ENCODE measurements at regions not wholly inside any gene's neighbourhood (a gene's known extent, or its start where the extent isn't known, plus 50 kb on each side); places are given as distances from the start of the nearest gene placed in this dataset.
A peak's percentile ranks its signal among the peaks of the same experiment; 100 is the strongest.

DNA sequence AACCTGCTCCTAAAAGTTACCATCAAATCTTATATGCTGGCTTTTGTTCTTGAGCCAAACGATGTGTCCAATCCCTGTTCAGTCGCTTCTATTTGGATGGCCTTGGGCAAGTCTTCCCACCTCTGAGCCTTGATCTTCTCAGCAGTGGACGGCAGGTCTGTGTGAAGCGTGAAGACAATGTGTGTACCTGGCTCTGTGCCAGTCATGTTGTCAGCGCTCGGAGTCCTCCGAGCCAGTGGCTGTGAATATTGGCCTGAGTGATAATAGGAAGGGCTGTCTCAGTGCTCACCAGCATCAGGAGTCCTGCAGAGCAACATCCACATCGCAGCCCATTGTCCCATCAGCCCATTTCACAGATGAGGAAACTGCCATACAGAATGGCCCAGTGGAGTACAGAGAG, 219.0 kb downstream of the CDC5L start:
- DNase-seq (ENCODE audit: low spot score): no peak

DNA sequence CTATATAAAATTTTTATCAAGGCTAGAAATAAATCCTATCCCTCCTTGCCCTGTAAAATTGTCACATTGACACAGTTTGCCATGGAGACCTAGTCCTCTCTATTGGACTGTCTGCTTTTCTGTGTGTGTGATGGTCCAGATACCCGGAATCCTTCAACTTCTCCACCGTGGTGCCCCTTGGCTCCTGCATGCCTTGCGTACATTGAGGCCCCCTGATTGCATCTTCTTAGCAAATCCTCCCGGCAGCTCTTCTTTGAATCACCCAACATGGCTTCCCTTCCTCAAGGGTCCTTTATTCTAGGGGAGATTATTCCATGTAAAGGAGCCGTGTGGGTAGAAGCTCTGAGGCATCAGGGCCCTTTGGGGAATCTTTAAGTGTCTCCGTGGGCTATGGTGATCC, 219.5 kb downstream of the CDC5L start:
- DNase-seq (ENCODE audit: low spot score): no peak

DNA sequence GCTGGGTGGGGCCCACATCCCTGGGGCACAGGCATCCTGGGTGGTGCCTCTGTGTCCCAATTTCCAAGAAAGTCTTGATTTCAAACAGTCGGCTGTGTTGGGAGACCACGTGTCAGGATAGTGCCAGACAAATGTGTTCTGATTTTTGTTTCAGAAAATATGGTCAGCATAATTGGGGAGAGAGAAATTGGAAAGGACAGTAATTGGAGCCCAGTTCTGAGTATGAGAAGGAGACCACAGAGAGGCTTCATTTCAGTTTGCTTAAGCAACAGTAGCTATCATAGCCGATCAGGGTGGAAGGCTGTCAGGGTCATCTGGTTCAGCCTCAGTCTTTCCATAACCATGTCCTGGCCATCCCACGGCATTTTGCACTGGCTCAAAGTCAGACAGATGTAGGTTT, 220.7 kb downstream of the CDC5L start:
- DNase-seq (ENCODE audit: low spot score): no peak

DNA sequence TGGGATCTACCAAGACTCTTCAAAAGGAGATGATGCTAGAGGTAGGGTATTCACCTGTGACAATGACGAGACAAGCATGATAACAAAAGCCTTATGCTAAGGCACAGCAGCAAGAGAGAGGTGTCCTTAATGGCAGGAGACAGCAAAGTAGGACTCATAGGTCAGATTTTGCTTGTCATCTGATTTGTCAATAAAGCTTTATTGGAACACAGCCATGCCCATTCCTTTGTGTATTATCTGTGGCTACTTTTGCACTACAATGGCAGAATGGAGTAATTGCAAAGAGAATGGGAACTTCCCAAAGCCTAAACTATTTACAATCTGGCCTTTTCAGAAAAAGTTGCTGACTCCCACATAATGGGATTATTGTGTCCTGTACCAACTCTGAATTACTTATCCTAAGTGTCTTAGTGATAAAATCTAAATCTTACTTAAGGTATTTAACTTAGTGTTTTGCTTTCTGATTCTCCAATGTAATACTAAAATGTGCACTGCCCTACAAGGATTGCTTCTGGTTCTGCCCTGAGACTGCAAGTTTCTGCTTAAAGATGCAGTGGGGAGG, 221.6 kb downstream of the CDC5L start:
- DNase-seq (ENCODE audit: low spot score): no peak

DNA sequence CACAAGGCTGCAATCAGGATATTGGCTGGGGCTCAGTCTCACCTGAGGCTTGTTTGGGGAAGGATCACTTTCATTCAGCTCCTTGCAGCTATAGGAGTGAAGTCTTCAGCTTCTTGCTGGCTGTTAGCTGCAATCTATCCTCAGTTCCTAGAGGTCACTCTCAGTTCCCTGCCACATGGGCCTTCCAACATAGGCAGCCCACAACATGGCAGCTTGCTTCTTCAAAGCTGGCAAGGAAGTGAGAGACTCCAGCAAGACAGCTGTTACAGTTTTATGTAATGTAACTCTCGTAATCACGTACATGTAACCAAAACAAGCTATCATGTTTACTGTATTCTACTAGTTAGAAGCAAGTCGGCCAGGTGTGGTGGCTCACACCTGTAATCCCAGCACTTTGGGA, 226.9 kb downstream of the CDC5L start:
- DNase-seq (ENCODE audit: low spot score): no peak

DNA sequence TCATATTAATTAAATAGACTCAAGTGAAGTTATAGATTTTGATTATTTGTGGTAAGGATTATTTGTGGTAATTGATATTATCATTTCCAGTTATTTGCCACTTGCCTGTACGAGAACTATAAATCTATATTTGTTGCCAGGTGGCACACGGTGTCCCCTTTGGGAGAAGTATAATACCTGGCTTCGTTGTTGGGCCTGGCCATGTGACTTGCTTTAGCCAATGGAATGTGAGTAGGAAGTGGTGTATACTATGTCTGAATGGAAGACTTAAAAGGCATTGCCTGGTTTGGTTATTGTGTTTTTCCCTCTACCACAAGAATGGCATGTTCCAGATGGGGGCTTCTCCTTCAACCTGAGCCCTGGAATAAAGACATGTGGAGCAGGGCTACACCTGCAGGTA, 228.1 kb downstream of the CDC5L start:
- DNase-seq (ENCODE audit: low spot score): no peak

DNA sequence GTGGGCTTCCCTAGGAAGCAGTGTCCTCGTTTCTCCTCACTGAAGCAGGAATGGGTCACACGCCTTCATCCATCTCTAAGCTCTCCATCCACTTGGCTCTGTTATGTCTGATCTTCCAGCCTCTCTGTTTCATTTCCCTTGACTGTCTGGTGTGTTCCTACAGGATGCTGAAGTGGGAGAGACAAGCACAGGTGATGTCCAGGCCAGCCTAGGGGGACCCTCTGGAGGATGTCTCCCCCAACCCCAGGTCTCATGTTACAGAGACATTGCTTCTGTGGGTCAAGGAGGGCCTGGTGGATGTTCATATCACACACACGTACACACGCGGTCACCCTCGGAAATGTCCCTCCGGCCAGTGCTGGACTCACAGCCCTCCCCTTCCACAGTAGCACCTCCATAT, 229.9 kb downstream of the CDC5L start:
- DNase-seq (ENCODE audit: low spot score): no peak

DNA sequence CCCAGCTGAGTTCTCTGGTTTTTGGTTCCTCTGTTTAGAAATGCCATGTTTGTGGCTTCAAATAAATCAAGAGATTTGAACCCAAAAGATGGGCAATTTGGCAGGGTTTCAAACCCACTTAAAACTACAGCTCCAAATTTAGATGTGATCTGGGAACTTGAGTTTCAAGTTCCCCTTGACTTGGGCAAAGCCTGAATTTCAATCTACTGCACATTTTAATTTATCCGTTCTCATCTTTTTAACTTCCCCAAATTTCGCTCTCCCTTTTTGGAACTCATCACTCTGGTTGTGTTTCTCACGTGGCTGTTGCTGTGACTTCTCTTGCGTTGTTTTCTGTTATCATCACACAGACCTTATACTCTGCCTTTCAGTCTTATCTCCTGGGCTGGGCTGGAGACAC, 230.9 kb downstream of the CDC5L start:
- no peak for DNase-seq (ENCODE audit: low spot score)

DNA sequence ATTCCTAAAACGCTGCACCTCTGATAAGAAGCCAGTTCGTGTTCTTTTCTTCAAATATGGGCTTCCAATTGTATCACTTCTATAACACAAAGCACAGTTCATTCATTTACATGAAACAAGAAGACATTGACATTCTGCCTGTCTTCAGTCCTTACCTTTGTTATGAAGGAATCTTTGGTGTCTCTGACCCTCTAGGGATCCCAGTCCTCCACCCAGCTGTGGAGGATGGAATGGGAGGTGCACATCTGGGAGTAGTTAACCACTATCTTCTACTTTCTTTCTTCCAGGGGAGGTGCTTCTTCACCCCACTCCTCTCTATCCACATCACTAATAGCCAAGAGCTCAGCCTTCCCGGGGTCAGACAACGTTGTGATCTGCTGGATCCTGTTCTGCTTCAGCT, 233.4 kb downstream of the CDC5L start:
- no peak for DNase-seq (ENCODE audit: low spot score)

DNA sequence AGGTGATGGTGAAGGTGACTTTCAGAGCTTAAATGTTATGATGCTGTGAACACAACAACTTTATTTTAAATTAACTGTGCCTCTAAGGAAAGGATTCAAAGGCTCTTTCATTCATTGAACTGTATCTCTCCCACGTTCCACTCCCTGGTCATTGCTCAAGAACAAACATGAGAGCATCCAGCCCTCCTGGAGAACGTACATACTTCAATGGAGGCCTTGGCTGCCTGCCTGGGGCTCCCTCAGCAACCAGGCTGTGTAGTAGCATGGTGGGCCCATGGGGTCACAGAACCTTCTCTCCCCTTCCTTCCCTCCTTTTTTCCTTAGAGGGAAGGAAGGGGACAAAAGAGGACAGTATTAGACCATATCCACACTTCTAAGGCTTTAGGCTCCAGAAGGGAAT, 234.3 kb downstream of the CDC5L start:
- no peak for DNase-seq (ENCODE audit: low spot score)

DNA sequence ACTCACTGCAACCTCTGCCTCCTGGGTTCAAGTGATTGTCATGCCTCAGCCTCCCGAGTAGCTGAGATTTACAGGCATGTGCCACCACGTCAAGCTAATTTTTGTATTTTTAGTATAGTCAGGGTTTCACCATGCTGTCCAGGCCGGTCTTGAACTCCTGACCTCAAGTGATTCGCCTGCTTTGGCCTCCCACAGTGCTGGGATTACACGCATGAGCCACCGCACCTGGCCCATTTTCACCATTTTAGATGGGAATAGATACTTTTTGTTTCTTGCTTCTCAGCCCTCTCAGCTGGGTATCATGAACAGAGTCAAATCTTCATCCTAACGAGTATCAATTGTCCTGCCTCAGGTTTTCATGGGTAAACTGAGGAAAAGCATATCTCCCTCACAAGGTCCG, 235.0 kb downstream of the CDC5L start:
- no peak for DNase-seq (ENCODE audit: low spot score)

DNA sequence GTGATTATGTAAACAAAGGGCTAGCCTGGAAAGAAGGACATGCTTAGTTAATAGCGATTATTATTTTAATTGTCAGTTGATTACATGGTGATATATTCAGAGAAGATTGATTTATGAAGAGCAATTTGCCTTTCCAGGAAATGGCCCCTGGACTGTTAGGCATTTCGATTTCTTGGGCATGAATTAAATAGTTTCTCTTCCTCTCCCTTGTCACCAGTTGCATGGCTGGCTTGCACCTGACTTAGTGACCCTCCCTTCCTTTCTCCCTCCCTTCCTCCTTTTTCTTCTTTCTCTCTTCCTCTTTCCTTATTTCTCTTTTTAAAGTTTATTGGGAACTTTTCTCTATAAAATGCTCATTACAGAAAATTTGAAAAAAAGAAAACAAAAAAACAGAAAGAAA, 235.4 kb downstream of the CDC5L start:
- no peak for DNase-seq (ENCODE audit: low spot score)

DNA sequence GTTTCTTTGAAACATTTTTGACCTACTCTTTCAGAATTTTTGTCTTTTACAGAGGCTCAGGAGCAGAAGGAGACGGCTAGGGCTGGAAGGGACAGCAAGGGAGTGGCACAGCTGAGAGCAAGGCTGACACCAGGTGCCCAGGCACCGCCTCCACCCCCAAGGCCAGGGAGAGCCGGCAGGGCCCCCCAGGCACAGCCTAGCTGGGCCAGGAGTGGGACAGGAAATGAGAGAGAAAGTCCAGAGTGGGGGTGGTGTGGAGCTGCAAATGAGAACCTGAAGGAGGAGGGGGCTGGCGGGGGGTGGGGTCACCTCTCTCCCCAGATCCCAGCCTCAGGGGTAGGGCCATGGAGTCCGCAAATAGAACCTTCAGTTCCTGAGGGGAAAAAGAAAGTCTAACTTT, 236.7 kb downstream of the CDC5L start:
- DNase-seq (ENCODE audit: low spot score): no peak

DNA sequence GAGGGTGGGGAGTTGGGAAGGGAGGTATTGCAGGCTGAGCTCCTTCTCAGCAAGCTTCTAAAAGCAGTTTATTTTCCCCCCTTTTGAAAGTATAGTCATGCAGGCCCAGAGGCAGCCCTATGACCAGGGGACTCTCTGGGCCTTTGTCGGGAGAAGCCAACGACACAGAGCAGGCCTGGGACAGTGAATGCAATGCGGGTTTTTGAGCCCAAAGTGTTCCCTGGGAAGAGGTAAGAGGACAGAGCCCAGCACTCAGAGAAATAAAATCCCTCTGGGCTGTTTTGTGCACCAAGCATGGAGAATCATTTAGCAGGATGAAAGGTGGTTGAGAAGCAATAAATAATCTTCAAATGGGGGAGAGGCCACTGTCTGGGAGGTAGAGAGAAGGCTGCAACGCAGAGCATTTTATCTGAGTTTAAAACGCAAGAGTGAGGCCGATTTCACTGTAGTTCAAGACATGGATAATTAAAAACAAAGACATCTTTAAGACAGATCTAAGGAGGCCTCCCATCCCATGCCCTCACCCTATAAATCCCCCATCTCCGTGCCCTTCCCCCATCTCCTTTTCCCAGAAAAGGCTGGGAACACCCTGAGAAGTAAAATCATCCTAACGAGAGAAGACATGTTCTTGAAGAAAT, 237.5 kb downstream of the CDC5L start:
- DNase-seq (ENCODE audit: low spot score): no peak

DNA sequence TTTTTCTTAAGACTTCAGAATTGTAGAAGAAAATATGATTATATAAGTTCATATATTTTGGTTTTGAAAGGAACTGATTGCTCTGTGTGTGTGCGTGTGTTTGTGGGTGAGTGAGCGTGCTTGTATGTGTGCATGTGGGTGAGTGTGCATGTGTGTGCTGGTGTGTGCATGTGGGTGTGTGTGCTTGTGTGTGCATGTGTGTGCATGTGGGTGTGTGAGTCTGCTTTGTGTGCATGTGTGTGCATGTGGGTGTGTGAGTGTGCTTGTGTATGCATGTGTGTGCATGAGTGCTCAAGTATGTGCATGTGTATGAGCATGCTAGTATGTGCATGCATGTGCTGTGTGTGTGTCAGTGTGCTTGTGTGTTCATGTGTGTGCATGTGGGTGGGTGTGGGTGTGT, 238.5 kb downstream of the CDC5L start:
- DNase-seq (ENCODE audit: low spot score): no peak

DNA sequence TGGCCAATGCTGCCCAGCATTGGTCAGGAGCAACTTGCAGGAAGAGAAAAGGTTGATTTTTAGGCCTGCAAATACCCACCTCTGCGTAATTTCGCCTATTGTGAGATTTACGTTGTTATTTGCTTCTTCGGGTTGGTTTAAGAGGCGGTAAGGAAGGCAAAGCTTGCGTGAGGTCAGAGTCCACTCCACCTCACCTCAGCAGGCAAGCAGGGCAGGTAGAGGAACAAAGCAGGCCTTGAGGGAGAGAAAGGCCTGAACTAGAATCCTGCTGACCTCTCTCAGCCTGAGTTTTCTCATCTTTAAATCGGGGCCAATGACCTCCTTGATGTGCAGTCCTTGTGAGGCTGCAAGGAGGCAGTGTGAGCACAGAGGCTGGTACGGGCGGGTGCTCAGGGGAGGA, 239.1 kb downstream of the CDC5L start:
- no peak for DNase-seq (ENCODE audit: low spot score)

DNA sequence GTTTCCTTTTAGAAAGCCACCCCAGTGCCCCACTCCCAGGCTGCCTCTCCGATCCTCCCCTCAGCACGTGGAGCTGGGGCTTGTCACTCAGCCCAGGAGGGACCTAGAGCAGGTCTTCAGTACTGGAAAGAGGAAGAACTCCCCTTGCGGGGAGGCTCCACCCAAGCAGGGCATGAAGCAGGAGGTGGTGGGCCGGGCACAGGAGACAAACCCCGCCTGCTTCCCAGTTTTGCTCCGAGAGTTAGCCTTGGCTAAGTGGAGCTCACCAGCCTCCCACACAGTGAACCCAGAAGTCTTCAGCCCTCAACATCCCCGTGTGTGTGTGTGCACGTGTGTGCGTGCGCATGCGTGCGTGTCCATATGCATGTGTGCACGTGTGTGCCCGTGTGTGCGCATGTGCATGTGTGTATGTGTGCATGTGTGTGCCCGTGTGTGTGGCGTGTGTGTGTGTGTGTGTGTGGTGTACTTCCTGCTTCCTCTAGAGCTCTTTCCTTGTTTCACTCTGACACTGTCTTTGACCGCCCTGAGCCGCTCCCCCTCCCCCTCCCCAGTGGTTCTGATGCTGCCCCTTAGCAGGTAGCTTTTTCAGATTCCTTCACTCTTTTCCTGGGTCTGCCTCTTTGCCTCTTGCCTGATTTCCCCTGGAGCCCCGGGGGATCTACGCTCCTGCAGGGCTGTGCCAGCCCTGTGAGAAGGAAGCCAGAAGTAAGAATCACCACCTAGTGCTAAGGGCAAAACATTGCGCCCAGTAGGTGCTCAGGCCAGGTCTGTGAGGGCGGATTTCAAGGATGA, 239.8 kb downstream of the CDC5L start:
- no peak for DNase-seq (ENCODE audit: low spot score)

DNA sequence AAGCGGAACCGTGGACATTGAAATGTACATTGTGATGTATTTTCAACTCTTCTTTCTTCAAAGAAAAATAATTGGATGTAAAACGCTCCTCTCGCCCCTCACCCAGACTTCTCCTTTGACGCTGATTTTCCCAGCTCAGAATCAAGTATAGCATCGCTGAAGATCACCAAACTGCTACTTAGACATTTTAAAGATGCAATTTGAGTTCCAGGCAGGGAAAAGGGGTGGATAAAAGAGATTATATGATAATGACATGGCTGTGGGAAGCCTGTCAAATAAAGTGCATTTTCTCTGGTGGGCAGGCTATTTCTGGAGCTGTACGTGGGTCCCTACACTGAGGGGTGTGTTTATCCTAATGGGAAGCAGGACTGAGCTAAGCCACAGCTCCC, 240.4 kb downstream of the CDC5L start:
- DNase-seq (ENCODE audit: low spot score): no peak

DNA sequence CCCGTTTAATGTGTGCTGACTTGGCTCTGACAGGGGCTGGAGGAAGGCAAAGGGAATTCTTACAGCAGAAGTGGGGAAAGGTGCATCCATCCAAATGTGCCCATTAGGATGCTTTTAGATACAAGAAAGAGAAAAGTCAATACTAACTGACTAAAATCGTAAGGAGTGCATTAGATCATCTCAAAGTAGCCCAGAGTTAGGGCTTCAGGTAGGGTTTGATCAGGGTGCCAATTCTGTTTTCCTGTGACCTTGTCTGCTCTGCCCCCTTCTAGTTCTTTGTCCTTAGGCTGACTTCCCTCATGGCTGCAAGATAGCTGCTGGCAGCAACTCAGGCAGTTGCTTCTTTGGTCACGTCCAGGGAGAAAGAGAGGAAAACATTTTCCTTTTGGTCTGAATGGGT, 240.8 kb downstream of the CDC5L start:
- no peak for DNase-seq (ENCODE audit: low spot score)

DNA sequence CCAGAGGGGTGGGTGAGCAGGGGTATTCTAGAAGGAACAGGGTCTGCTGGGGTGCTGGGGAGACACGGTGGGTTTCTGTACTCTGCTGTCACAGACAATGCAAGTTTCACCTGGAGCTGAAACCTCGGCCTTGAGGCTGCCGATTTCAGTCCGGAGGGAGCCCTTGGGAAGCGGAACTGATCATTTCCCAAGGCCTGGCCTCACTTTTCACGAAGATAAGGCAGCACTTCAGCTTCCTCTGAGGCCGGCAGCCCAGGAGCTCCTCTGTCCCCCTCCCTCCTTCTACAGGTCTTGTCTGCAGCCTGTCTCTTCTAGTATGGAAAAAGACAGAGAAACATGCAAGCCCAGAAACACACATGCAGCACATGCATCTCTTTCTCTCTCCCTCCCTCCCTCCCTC, 242.1 kb downstream of the CDC5L start:
- no peak for DNase-seq (ENCODE audit: low spot score)

DNA sequence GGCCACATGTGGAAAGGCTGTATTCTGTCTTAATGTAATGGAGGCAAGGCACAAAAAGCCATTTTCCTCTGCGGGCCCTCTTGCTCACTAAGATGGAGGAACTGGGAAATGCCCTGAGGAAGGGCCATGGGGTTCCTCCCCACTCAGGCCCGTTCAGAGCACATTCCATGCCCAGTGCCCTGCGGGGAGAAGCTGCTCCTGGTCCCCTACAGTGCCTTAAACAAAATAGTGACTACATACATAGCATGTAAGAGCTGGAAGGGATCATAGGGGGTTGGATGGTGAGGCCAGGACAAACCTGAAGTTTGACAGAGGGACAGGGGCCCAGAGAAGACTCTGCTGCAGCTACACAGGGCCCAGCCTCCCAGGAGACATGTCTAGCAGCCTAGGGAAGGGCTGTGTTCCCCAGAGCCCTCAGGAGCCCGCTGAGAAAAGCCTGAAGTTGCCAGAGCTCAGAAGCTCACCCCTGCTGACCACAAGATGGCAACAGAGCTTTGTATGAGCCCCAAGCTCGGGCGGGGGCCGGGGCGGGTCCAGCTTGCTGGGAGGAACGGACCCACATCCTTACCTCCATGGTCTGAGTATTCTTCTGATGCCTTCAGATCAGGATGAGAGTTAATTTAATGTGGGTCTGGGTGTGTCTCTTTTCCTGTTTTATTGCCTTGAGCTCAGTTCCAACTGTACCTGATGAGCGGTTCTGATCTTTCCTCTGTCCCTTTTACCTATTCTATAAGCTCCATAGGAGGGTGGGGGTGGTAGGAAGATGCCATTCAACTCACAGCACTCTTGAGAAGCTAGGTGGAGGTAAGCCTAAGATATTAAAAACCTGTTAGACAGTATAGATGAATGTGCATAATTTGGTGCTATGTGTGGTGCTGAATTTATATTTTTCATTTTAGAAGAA, 242.9 kb downstream of the CDC5L start:
- peak; percentile 33 for DNase-seq (ENCODE audit: low spot score)

DNA sequence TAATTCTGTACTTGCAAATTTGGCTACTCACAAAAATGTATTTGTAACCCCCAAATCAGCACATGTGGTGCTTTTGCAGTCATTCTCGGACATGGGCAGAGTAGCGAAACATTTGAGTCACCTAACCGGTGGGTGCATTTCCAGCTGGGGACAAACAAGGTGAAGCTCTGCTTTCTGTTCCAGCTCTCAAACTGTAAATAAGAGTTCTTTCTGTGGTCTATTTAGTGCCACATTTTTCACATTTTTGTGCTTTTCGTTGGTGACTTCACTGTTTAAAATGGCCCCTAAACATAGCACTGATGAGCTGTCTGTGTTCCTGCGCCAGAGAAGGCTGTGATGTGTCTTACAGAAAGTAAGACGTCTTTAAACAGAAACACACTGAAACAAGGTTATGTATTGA, 244.5 kb downstream of the CDC5L start:
- DNase-seq (ENCODE audit: low spot score): no peak

DNA sequence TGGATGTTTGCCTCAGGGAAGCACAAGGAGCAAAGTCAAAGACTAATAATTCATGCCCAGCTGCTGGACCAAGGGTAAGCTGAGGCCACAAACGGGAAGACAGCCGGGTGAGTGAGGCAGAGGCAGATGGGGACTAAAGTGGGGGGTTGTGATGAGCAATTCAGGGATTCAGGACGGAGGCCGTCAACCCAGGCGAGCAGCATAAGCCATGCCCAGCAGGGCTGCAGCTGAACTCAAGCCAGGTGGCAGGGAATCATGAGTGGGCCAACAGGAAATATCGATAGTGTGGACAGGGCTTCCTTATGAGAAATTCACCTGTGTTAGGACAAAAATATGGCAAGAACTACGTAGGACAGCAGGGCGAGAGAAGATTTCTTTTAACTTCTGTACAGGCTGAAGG, 246.8 kb downstream of the CDC5L start:
- no peak for DNase-seq (ENCODE audit: low spot score)

Data from SW480 (cell line).